ENCODE measurements at regions not wholly inside any gene's neighbourhood (a gene's known extent, or its start where the extent isn't known, plus 50 kb on each side); places are given as distances from the start of the nearest gene placed in this dataset.

DNA sequence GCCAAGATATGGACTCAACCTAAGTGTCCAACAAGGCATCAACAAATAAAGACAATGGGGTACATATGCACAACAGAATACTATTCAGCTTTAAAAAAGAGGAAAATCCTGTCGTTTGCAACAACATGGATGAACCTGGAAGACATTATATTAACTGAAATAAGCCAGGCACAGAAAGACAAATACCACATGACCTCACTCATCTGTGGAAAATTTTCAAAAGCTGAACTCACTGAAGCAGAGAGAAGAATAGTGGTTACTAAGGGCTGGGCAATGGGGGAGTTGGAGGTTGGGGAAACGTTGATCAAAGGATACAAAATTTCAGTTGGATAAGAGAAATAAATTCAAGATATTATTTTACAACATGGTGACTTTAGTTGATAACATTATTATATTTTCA, 221.4 kb upstream of the PITRM1 start:
- DNase-seq (ENCODE audit: insufficient read length, low spot score) (no peak), FAIRE-seq (no peak)
- TF ChIP-seq, protein P1, sequence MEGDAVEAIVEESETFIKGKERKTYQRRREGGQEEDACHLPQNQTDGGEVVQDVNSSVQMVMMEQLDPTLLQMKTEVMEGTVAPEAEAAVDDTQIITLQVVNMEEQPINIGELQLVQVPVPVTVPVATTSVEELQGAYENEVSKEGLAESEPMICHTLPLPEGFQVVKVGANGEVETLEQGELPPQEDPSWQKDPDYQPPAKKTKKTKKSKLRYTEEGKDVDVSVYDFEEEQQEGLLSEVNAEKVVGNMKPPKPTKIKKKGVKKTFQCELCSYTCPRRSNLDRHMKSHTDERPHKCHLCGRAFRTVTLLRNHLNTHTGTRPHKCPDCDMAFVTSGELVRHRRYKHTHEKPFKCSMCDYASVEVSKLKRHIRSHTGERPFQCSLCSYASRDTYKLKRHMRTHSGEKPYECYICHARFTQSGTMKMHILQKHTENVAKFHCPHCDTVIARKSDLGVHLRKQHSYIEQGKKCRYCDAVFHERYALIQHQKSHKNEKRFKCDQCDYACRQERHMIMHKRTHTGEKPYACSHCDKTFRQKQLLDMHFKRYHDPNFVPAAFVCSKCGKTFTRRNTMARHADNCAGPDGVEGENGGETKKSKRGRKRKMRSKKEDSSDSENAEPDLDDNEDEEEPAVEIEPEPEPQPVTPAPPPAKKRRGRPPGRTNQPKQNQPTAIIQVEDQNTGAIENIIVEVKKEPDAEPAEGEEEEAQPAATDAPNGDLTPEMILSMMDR (IDR thresholded peaks at IDR 0.05; ENCODE audit: insufficient read depth, missing control alignments), result no peak

DNA sequence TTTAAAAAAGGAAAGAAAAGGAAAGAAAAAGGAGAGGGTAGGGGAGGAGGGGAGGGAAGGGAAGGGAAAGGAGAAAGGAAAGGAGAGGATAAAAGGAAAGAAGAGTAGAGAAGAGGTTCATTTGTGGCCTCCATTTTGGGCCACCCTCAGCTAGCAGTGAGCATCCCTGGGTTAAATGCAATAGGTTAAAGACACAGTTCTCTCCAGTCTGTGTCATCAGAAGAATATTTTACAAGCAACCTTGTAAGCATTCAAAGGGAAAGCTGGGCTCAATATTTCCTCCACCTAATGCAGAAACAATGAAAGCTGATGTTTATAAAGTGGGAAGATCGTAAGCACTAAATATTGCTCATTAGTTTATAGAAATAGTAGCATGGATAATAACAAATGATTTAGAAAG, 219.1 kb upstream of the PITRM1 start:
- no peak for FAIRE-seq
- DNase-seq (ENCODE audit: insufficient read length, low spot score), result no peak
- TF ChIP-seq, protein P1 (IDR thresholded peaks at IDR 0.05; ENCODE audit: insufficient read depth, missing control alignments), result no peak

DNA sequence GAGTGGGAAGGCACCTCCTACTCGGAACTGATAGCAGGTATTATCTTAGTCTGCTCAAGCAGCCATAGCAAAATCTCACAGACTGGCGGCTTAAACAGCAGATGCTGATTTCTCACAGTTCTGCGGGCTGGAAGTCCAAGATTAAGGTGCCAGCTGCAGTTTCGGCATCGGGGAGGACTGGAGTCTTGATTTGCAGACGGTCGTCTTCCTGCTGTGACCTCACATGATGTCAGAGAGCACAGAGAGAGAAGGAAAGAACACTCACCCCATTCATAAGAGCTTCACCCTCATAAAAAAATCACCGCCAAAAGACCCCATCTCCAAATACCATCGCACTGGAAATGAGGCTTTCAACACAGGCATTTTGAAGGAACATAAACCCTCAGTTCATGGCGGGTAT, 216.5 kb upstream of the PITRM1 start:
- TF ChIP-seq, protein P1 (IDR thresholded peaks at IDR 0.05; ENCODE audit: insufficient read depth, missing control alignments), result no peak
- DNase-seq (ENCODE audit: insufficient read length, low spot score) (no peak), FAIRE-seq (peak; percentile 56)

DNA sequence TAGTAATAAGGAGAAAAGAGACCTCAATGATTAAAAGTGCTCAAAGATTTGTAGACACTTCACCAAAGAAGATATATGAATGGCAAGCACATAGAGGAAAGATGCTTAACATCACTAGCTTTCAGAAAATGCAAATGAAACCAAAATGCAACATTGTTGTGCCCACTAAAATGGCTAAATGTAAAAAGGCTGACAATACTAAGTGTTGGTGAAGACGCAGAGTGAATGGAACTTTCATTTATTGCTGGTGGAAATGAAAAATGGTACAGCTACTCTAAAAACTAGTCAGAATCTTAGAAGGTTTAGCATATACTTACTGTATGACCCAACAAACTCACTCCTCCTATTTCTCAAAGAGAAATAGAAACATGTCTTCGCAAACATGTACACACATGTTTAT, 212.9 kb upstream of the PITRM1 start:
- TF ChIP-seq, protein P1 (IDR thresholded peaks at IDR 0.05; ENCODE audit: insufficient read depth, missing control alignments), result no peak
- FAIRE-seq (peak; percentile 6), DNase-seq (ENCODE audit: insufficient read length, low spot score) (no peak)

DNA sequence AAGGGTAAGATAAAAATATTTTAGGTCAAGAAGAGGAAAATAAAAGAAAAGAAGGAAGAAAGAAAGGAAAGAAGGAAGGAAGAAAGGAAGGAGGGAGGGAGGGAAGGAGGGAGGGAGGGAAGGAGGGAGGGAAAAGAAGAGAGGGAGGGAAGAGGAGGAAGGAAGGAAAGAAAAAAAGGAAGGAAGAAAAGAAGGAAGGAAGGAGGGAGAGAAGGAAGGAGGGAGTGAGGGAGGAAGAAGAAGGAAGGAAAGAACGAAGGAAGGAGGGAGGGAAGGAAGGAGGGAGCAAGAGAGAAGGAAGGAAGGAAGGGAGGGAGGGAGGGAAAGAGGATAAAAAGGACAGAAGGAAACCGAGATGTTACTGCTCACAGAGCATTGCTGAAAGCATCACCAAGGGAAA, 209.5 kb upstream of the PITRM1 start:
- FAIRE-seq (no peak), DNase-seq (ENCODE audit: insufficient read length, low spot score) (no peak)
- TF ChIP-seq, protein P1 (IDR thresholded peaks at IDR 0.05; ENCODE audit: insufficient read depth, missing control alignments), result no peak

DNA sequence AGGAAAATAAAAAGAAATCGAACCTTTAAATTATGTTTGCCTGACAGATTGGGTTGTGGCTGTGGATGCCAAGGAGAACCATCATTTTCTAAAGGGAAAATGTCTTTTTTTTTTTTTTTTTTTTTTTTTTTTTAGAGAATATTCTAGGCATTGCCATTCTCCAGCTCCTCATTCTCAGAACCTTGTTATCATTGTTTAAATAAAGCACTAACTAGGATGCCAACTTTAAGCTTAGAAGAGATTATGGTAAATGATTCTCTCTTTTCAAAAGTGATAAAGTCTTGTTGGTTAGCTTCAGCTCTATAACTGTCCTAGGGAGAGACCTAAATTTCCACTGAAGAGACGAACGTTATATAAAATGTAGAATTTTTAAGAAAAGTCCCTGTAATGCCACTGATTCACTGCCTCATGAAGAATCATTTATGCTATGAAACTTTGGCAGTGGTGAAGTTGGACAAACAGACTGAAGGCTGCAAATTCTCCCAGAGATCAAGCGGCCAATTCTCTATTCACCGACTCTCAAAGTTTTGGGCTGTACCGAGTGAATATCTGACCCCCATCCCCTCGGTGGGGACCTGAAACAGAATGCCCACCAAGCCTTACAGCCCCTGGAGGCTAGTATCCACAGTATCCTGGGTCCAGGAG, 207.9 kb upstream of the PITRM1 start:
- no peak for FAIRE-seq
- TF ChIP-seq, protein P1 (IDR thresholded peaks at IDR 0.05; ENCODE audit: insufficient read depth, missing control alignments), result no peak
- no peak for DNase-seq (ENCODE audit: insufficient read length, low spot score)

DNA sequence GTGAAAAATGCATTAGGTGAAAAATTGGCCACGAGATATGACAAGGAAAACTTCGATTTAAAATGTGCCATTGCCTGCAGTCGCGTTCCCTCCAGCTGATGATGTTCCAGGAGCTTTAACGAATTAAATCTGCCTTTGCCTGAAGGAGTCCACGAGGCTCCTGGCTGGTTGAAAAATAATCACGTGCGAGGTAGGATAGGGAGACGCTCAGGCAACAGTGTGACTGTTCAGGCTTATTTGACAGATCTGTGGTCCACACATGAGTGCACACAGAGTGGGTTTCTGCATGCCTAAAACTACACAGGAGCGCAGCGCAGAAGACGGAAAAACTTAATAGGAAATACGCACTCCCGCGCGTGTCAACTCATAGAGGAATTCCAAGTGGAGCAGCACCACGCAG, 204.0 kb upstream of the PITRM1 start:
- TF ChIP-seq, protein P1 (IDR thresholded peaks at IDR 0.05; ENCODE audit: insufficient read depth, missing control alignments), result no peak
- no peak for FAIRE-seq

More for the DNA sequence above, 204.0 kb upstream of the PITRM1 start:
- DNase-seq (ENCODE audit: insufficient read length, low spot score), result no peak

Measured in D721Med (cell line).